ENCODE measurements at regions not wholly inside any gene's neighbourhood (a gene's known extent, or its start where the extent isn't known, plus 50 kb on each side); places are given as distances from the start of the nearest gene placed in this dataset.

- no peak for TF ChIP-seq ZFX (IDR thresholded peaks at IDR 0.05; ENCODE audit: borderline replicate concordance)
- TF ChIP-seq, protein P1, sequence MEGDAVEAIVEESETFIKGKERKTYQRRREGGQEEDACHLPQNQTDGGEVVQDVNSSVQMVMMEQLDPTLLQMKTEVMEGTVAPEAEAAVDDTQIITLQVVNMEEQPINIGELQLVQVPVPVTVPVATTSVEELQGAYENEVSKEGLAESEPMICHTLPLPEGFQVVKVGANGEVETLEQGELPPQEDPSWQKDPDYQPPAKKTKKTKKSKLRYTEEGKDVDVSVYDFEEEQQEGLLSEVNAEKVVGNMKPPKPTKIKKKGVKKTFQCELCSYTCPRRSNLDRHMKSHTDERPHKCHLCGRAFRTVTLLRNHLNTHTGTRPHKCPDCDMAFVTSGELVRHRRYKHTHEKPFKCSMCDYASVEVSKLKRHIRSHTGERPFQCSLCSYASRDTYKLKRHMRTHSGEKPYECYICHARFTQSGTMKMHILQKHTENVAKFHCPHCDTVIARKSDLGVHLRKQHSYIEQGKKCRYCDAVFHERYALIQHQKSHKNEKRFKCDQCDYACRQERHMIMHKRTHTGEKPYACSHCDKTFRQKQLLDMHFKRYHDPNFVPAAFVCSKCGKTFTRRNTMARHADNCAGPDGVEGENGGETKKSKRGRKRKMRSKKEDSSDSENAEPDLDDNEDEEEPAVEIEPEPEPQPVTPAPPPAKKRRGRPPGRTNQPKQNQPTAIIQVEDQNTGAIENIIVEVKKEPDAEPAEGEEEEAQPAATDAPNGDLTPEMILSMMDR (IDR thresholded peaks at IDR 0.05) = no peak
- H3K27ac ChIP-seq = no peak overlapping the region
Observed at GRCh38 chr20:54714817-54715216, 239.4 kb downstream of the DOK5 start.

DNA sequence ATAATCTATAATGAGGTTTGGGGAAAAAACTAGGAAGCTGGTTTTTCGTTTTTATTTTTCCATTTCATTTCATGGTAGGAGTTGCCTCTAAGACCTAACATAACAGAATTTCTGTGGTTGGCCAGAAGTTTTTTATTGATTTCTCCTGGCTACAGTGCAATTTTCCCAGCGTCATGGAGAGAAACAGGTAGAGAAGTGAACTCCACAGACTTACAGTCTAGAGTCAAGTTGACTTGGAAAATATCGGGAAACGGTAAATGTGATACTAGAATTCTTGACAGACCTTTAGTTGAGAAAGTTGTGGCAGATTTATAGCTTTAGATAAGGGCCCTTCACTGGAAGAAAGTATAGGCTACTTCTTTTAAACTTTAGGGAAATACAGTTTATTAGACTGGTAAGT, 238.3 kb downstream of the DOK5 start:
- H3K27ac ChIP-seq = no peak overlapping the region
- no peak for TF ChIP-seq ZFX (IDR thresholded peaks at IDR 0.05; ENCODE audit: borderline replicate concordance)
- TF ChIP-seq, protein P1 (IDR thresholded peaks at IDR 0.05) = no peak

- no peak overlapping the region for H3K27ac ChIP-seq
- TF ChIP-seq, protein P1 (IDR thresholded peaks at IDR 0.05) = no peak
- TF ChIP-seq ZFX (IDR thresholded peaks at IDR 0.05; ENCODE audit: borderline replicate concordance) = no peak
Observed at GRCh38 chr20:54711071-54711470, 235.7 kb downstream of the DOK5 start.

DNA sequence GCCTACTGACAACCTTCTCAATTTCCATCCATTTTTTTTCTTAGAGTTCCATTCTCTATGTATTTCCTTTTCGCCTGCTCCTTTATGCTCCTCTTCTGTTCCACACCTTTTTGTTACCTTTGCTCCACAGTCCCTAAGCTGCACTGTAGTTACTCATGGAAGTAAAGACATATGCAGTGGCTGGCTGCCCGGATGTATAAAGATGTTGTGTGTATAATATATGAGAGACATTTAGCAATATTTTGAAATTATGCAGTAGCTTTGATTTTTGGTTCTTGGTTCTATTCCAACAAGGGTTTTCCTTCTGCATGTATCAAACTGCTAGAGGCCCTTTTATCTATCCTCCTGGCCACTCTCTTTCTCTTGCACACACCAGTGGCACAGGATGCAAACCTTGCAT, 234.9 kb downstream of the DOK5 start:
- no peak overlapping the region for H3K27ac ChIP-seq
- TF ChIP-seq ZFX (IDR thresholded peaks at IDR 0.05; ENCODE audit: borderline replicate concordance) = no peak
- TF ChIP-seq, protein P1 (IDR thresholded peaks at IDR 0.05) = no peak

DNA sequence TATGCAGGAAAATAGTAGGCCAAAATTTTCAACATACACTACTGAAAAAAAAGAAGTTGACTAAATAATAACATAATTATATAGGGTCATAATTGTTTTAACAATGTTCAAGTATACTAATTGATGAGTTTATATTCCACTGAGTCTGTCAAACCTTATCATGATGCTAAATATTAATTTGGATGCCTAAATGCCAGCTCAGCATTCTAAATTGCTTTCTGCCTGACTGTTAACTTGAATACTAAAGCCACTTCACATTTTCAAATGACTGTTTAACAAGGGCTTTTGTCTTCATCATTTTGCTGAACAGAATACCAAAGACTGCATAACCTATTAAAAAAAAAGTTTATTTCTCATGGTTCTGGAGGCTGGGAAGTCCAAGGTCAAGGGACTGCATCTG, 232.8 kb downstream of the DOK5 start:
- TF ChIP-seq, protein P1 (IDR thresholded peaks at IDR 0.05) = no peak
- TF ChIP-seq ZFX (IDR thresholded peaks at IDR 0.05; ENCODE audit: borderline replicate concordance) = no peak
- H3K27ac ChIP-seq = no peak overlapping the region

DNA sequence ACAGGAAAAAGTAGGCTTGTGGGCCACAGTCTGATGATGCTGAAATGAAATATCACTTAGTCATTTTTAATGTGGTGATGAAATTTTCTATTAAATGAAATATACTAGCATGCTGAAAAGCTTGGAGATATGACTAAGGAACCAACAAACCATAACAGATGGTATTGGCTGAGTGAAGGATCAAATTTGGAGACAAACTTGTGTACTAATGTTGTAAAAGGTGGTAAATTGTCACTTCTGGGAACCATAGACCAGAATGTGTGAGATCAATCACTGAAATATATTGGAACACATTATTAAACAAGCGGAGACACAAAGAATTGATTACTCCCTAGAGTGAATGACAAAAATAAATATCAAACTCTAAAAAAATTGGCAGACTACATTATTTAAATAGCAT, 232.4 kb downstream of the DOK5 start:
- H3K27ac ChIP-seq = no peak overlapping the region
- no peak for TF ChIP-seq ZFX (IDR thresholded peaks at IDR 0.05; ENCODE audit: borderline replicate concordance)
- TF ChIP-seq, protein P1 (IDR thresholded peaks at IDR 0.05) = no peak

DNA sequence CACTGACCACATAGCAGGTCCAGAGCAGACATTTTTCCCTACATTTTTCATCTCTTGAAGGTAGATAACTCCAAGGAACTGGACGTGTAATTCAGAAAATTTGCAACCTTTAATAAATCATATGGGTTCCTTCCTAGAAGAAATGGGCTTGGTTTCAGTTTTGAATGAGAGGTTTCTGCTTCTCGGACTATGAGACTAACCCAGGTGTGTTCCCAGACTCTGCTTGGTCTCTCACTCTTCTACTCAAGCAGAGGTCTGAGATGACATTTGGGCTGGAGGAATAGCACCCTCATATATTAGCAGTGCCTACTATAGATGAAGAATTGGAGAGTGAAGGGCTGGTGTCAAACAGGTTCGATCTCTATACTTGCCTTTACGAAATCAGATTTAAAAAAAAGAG, 231.2 kb downstream of the DOK5 start:
- H3K27ac ChIP-seq = no peak overlapping the region
- TF ChIP-seq ZFX (IDR thresholded peaks at IDR 0.05; ENCODE audit: borderline replicate concordance) = no peak
- TF ChIP-seq, protein P1 (IDR thresholded peaks at IDR 0.05) = no peak
